ENCODE measurements at regions not wholly inside any gene's neighbourhood (a gene's known extent, or its start where the extent isn't known, plus 50 kb on each side); places are given as distances from the start of the nearest gene placed in this dataset.

DNA sequence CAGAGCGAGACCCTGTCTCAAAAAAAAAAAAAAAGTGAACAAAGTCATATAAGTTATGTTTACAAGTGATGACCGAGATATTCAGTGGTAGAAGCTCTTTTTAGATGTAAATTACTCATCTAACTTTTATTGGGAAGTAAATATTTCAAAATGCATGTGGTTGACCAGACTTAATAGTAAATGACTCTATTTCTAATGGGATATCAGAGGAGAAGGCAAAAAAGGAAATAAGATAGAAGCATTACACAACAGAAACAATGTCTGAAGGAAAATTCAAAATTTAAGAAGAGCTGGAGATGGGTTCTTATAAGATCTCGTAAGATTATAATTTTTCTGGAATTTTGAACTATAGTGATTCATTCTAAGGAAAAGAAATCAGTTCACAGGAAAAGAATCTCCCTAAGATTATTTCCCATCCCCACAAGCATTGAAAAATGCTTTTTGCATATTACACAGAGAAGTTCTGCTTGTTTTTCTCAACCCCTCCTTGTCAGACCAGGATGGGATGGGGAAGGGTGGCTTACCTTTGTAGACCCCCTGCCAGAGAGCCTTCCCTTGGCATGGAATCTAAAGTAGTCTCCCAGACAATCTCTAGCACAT, 63.1 kb upstream of the STK38L start:
- TF ChIP-seq POLR2AphosphoS5 (IDR thresholded peaks at IDR 0.05; ENCODE audit: low read depth, low read length) (no peak), SIN3A (IDR thresholded peaks at IDR 0.05; ENCODE audit: borderline replicate concordance, insufficient read depth, low read depth, low read length) (no peak), TCF7L2 (IDR thresholded peaks at IDR 0.05; ENCODE audit: low read depth, low read length) (no peak)
- TF ChIP-seq, protein P1, sequence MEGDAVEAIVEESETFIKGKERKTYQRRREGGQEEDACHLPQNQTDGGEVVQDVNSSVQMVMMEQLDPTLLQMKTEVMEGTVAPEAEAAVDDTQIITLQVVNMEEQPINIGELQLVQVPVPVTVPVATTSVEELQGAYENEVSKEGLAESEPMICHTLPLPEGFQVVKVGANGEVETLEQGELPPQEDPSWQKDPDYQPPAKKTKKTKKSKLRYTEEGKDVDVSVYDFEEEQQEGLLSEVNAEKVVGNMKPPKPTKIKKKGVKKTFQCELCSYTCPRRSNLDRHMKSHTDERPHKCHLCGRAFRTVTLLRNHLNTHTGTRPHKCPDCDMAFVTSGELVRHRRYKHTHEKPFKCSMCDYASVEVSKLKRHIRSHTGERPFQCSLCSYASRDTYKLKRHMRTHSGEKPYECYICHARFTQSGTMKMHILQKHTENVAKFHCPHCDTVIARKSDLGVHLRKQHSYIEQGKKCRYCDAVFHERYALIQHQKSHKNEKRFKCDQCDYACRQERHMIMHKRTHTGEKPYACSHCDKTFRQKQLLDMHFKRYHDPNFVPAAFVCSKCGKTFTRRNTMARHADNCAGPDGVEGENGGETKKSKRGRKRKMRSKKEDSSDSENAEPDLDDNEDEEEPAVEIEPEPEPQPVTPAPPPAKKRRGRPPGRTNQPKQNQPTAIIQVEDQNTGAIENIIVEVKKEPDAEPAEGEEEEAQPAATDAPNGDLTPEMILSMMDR (IDR thresholded peaks at IDR 0.05): no peak
- TF ChIP-seq, protein P2, sequence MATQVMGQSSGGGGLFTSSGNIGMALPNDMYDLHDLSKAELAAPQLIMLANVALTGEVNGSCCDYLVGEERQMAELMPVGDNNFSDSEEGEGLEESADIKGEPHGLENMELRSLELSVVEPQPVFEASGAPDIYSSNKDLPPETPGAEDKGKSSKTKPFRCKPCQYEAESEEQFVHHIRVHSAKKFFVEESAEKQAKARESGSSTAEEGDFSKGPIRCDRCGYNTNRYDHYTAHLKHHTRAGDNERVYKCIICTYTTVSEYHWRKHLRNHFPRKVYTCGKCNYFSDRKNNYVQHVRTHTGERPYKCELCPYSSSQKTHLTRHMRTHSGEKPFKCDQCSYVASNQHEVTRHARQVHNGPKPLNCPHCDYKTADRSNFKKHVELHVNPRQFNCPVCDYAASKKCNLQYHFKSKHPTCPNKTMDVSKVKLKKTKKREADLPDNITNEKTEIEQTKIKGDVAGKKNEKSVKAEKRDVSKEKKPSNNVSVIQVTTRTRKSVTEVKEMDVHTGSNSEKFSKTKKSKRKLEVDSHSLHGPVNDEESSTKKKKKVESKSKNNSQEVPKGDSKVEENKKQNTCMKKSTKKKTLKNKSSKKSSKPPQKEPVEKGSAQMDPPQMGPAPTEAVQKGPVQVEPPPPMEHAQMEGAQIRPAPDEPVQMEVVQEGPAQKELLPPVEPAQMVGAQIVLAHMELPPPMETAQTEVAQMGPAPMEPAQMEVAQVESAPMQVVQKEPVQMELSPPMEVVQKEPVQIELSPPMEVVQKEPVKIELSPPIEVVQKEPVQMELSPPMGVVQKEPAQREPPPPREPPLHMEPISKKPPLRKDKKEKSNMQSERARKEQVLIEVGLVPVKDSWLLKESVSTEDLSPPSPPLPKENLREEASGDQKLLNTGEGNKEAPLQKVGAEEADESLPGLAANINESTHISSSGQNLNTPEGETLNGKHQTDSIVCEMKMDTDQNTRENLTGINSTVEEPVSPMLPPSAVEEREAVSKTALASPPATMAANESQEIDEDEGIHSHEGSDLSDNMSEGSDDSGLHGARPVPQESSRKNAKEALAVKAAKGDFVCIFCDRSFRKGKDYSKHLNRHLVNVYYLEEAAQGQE (IDR thresholded peaks at IDR 0.05; ENCODE audit: insufficient read depth in 1 of 2, low read depth in 2 of 2, low read length in 1 of 2): no peak

Data from Panc1 (cell line).